Hepatocyte (in vitro differentiated cells): ENCODE measurements at regions not wholly inside any gene's neighbourhood (a gene's known extent, or its start where the extent isn't known, plus 50 kb on each side); places are given as distances from the start of the nearest gene placed in this dataset.

ENCODE experiments used
- EZH2 ChIP-seq: fragments of 200-600 bp; sonication (generic); IDR thresholded peaks from 2 replicates; pipeline ENCODE4 v1.6.1; 2016; ENCODE audit warnings: antibody characterized with exemption, mild to moderate bottlenecking, borderline replicate concordance
- EZH2phosphoT487 ChIP-seq: fragments of 200-600 bp; sonication (generic); IDR thresholded peaks from one replicate; pipeline ENCODE4 v1.6.1; 2018; ENCODE audit warnings: antibody characterized with exemption, mild to moderate bottlenecking, low read depth, moderate library complexity; ENCODE audit not compliant: unreplicated experiment, severe bottlenecking
- TF ChIP-seq, protein P1 (sequence below): fragments of 200-600 bp; sonication (generic); IDR thresholded peaks from 2 replicates; pipeline ENCODE4 v1.5.1; 2016; ENCODE audit warnings: antibody characterized with exemption, mild to moderate bottlenecking; ENCODE audit not compliant: poor library complexity

DNA sequence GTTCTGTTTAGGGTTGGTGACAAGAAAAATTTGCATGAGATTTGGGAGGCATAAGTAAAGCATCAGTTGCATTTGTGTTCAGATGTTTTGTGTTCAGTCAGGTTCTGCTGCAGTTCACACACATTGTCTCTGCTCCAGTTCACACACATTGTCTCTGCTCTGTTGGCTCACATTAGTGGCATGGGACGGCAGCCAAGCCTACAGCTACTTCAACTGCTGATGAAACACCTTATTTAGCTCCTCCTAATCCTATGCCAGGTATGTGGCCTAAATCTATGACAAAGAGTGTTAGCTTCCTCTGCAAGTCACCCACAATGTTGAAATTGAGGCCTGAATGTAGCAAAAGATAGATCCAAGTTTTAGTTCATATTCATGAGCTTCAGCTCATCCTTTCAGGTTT lies 278.1 kb upstream of the SYNCRIP start:
- TF ChIP-seq, protein P1, sequence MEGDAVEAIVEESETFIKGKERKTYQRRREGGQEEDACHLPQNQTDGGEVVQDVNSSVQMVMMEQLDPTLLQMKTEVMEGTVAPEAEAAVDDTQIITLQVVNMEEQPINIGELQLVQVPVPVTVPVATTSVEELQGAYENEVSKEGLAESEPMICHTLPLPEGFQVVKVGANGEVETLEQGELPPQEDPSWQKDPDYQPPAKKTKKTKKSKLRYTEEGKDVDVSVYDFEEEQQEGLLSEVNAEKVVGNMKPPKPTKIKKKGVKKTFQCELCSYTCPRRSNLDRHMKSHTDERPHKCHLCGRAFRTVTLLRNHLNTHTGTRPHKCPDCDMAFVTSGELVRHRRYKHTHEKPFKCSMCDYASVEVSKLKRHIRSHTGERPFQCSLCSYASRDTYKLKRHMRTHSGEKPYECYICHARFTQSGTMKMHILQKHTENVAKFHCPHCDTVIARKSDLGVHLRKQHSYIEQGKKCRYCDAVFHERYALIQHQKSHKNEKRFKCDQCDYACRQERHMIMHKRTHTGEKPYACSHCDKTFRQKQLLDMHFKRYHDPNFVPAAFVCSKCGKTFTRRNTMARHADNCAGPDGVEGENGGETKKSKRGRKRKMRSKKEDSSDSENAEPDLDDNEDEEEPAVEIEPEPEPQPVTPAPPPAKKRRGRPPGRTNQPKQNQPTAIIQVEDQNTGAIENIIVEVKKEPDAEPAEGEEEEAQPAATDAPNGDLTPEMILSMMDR, result no peak
- no peak for TF ChIP-seq EZH2
- TF ChIP-seq EZH2phosphoT487, result no peak
